ENCODE measurements at regions not wholly inside any gene's neighbourhood (a gene's known extent, or its start where the extent isn't known, plus 50 kb on each side); places are given as distances from the start of the nearest gene placed in this dataset.

GRCh38 chr3:176690083-176690869 is 507.0 kb downstream of the TBL1XR1 start:
- H3K4me3 ChIP-seq (replicated peaks in 1 of 2; ENCODE audit: low read depth in 2 of 2, low read length in 2 of 2), result no peak overlapping the region
- DNase-seq (ENCODE audit: low read depth in 2 of 2), result no peak
- TF ChIP-seq CTCF (IDR thresholded peaks at IDR 0.05; ENCODE audit: low read depth, low read length), result no peak

GRCh38 chr3:176687754-176688153 is 509.5 kb downstream of the TBL1XR1 start:
- TF ChIP-seq CTCF (IDR thresholded peaks at IDR 0.05; ENCODE audit: low read depth, low read length), result no peak
- H3K4me3 ChIP-seq (replicated peaks in 1 of 2; ENCODE audit: low read depth in 2 of 2, low read length in 2 of 2), result no peak overlapping the region
- DNase-seq (ENCODE audit: low read depth in 2 of 2), result no peak

- DNase-seq (ENCODE audit: low read depth in 2 of 2), result no peak
These were observed 513.9 kb downstream of the TBL1XR1 start for GRCh38 chr3:176683382-176683781.

GRCh38 chr3:176663837-176664831 is 533.1 kb downstream of the TBL1XR1 start:
- H3K4me3 ChIP-seq (replicated peaks in 1 of 2; ENCODE audit: low read depth in 2 of 2, low read length in 2 of 2), result no peak overlapping the region
- peak; percentile 81 to 86 for DNase-seq (ENCODE audit: low read depth in 2 of 2)
- peak; percentile 29 for TF ChIP-seq CTCF (IDR thresholded peaks at IDR 0.05; ENCODE audit: low read depth, low read length)

More at GRCh38 chr3:176683382-176683781, 513.9 kb downstream of the TBL1XR1 start:
- no peak overlapping the region for H3K4me3 ChIP-seq (replicated peaks in 1 of 2; ENCODE audit: low read depth in 2 of 2, low read length in 2 of 2)
- TF ChIP-seq CTCF (IDR thresholded peaks at IDR 0.05; ENCODE audit: low read depth, low read length), result no peak

GRCh38 chr3:176663387-176663786 is 533.9 kb downstream of the TBL1XR1 start:
- H3K4me3 ChIP-seq (replicated peaks in 1 of 2; ENCODE audit: low read depth in 2 of 2, low read length in 2 of 2), result no peak overlapping the region
- TF ChIP-seq CTCF (IDR thresholded peaks at IDR 0.05; ENCODE audit: low read depth, low read length), result no peak
- peak; percentile 21 to 62 for DNase-seq (ENCODE audit: low read depth in 2 of 2)

GRCh38 chr3:176661432-176661964 is 535.8 kb downstream of the TBL1XR1 start:
- DNase-seq (ENCODE audit: low read depth in 2 of 2), result no peak
- no peak for TF ChIP-seq CTCF (IDR thresholded peaks at IDR 0.05; ENCODE audit: low read depth, low read length)
- no peak overlapping the region for H3K4me3 ChIP-seq (replicated peaks in 1 of 2; ENCODE audit: low read depth in 2 of 2, low read length in 2 of 2)

Measured in cardiac fibroblast (primary cell).